GM21825 (cell line): ENCODE measurements at regions not wholly inside any gene's neighbourhood (a gene's known extent, or its start where the extent isn't known, plus 50 kb on each side); places are given as distances from the start of the nearest gene placed in this dataset.
"Not testable (repeated sequence)": the region's sequence is repeated elsewhere in the genome, so short reads cannot be mapped to it uniquely, and the experiment has no call there.

Experiments
- ATAC-seq: cut with Tn5 transposase; IDR thresholded peaks from one replicate; pipeline ENCODE4 v1.9.1; 2021; ENCODE audit warnings: mild to moderate bottlenecking, moderate library complexity; ENCODE audit not compliant: unreplicated experiment

GRCh38 chr2:7140306-7140705, 223.1 kb downstream of the RNF144A start:
- ATAC-seq: no peak

GRCh38 chr2:7145707-7146106, 228.5 kb downstream of the RNF144A start:
- ATAC-seq: no peak

GRCh38 chr2:7146151-7146550, 228.9 kb downstream of the RNF144A start:
- no peak for ATAC-seq

DNA sequence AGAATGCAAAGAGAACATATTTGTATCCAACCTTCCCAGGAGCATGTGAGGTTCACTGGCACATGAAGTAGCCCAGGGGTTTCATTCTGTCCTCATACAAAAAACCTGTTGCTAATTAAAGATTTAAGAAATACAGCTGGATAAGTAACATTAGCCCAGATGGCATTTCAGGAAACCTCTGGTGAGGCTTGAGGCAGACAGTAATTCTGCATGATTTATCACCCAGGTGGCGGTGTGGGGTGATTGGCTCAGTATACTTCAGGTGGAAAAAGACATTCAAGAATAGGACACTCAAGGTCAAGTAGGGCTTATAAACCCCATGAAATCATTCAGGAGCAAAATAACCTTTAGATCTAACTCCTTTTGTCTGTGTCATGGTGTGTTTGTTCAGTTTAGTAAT, 237.4 kb downstream of the RNF144A start:
- ATAC-seq: no peak

GRCh38 chr2:7161501-7161900, 244.3 kb downstream of the RNF144A start:
- no peak for ATAC-seq

- ATAC-seq: no peak
These were observed 248.5 kb downstream of the RNF144A start for GRCh38 chr2:7165736-7166135.

- no peak for ATAC-seq
These were observed 250.7 kb downstream of the RNF144A start for GRCh38 chr2:7167801-7168411.

DNA sequence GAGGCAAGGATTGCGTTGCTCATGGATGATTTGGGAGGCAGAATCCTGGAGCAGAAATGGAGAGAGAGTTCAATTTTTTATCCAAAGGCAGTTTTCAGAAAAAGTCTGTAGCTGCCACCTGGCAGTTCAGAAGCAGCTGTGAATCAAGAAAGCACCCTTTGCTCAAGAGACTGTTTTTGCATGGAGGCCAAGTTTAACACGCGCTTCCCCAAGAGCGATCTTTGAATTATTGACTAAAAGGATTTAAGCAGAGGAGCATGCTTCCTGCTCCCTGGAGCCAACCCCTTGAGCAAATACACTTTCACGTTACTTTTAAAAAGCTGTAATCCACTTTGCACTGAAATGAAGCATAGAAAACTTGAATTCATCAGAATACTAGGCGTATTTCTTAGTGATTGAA, 252.4 kb downstream of the RNF144A start:
- ATAC-seq: no peak

DNA sequence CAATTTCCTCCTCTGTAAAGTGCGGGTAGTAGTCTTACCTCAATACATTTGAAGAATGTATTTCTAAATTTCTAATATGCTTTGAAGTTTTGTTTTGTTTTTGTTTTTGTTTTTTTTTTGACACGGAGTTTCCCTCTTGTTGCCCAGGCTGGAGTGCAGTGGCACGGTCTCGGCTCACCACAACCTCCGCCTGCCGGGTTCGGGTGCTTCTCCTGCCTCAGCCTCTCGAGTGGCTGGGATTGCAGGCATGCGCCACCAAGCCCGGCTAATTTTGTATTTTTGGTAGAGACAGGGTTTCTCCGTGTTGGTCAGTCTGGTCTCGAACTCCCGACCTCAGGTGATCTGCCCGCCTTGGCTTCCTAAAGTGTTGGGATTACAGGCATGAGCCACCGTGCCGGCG, 261.8 kb downstream of the RNF144A start:
- not testable (repeated sequence) for ATAC-seq

DNA sequence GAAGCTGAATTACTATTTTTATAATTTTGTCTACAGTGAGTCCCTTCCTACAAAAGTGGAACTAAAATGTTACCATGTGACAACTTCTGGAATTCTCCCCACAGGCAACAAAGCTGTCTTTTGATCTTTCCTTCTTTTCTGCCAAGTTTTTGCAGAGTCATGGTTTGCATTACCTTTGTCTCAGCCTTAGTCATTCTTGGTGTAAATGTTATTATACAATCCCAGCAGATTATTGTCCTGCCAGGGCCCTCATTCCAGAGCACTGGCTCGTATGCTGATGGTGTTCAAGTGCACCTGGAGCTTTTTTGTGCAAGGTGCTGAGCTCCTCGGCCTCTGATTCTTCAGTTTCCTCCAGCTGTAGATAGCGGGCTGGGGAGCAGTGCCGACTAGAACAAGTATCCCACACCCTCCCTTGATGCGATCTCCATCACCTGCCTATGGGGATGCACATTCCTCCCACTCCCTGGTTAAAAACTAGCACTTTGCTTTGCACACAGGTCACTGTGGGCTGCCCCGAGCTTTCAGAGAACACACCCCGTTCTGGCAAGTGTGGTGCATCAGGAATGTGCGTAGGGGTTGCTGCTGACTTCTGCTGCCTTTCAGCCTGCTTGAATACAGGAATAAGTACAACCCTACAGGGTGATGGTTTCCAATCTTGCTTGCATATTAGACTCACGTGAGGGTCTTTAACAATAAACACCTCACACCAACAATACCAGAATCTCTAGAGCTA, 263.6 kb downstream of the RNF144A start:
- no peak for ATAC-seq

- ATAC-seq: no peak
These were observed 265.3 kb downstream of the RNF144A start for GRCh38 chr2:7182525-7182924.

- no peak for ATAC-seq
These were observed 271.9 kb downstream of the RNF144A start for GRCh38 chr2:7189106-7189505.

- ATAC-seq: no peak
These were observed 273.5 kb downstream of the RNF144A start for GRCh38 chr2:7190587-7191324.

DNA sequence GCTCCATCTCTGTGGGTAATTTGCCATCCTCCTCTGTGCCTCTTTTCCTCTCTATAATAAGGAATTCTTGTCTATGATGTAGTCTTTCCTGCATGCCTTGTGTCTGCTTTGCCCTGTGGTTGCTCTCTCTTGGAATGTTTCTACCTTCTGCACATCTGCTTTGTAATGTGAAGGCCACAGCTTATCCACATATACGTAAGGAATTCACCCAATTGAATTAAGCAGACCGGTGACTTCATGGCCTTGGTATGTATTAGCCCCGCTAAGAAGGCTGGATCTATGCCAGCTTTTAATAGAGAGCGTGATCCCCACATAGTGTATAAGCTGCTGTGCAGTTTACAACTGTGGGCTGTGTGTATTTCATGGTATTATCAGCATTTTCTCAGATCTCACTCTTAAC, 274.7 kb downstream of the RNF144A start:
- ATAC-seq: no peak

DNA sequence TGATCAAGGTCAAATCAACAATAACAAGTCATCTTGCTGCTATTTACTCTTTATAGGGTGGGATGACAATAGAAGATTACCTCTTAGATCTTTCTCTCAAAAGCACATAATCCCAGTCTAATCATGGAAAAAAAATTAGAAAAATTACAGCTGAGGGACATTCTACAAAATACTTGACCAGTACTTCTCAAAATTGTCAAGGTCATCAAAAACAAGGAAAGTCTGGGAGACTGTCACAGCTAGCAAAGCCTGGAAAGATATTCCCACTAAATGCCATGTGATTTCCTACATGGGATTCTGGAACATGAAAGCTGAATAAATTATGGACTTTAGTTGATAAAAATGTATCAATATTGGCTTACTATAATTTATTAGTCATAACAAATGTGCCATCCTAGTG, 276.2 kb downstream of the RNF144A start:
- ATAC-seq: no peak

- no peak for ATAC-seq
These were observed 277.7 kb downstream of the RNF144A start for GRCh38 chr2:7194950-7195349.

GRCh38 chr2:7196883-7197282, 279.7 kb downstream of the RNF144A start:
- ATAC-seq: no peak

DNA sequence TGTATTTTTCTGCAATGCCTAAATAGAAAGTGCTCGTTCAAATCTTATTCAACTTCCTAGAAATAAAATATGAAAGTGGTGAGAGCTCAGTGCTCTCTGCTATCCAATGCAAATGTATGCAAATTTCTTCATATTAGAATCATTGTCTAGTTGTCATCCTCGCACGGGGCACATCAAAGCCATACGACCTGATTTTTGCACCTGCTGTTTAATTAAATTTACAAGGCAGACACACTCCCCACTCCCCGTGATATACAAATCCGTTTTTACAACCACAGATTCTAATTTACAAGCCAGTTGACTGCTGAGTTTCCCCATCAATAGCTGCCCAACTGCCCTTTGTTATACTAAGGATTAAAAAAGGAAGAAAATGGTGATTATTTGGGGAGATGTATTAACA, 284.6 kb downstream of the RNF144A start:
- no peak for ATAC-seq

DNA sequence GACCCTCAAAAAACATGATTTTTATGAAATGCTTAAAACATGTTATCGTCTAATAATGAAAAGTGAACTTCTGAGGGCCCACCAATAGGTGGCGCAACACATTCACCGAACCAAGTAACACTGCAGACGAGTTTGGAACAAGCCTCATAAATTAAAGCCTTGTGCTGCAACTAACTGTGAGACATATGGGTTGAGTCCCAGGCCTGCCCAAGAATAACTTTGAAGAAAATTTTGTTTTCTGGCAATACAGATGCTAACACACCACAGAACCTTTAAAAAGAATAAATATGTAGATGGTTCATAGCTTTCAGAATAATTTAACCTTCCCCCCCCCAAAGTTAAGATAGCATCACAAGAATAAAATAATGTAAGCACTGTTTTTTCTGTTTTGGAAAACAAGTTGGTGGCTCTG, 285.9 kb downstream of the RNF144A start:
- no peak for ATAC-seq

DNA sequence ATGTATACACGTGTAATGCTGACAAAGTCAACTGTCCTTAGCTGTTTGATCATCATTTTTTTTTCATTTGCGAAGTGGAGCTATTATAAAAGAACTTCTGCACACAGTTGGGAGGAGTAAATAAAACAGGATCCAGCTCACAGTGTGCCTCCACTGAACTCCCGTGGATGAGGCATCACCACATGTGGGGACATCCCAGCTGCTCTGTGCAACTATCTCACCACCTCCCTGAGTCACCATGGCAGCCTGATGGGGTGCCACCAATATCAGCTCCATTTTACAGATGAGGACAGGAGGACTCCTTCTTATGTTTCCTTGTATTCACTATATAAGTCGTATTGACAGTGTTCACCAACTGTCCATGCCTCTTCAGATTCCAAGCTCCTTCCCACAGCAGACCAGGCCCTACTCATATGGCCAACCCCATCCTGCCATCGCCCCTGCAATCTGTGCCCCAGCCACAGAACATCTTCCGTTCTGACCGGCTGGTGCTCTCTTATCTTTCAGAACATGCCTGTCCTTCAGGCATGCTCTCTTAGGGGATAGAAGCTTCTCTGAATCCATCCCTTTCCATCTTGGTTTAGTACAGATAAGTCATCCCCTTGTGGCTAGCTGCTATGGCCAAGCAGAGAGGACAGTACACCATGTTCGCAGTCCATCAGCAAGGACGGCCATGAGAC, 288.1 kb downstream of the RNF144A start:
- no peak for ATAC-seq

- ATAC-seq: no peak
These were observed 289.0 kb downstream of the RNF144A start for GRCh38 chr2:7206111-7206810.
